Stomach (tissue), 8 donors: ENCODE measurements at regions not wholly inside any gene's neighbourhood (a gene's known extent, or its start where the extent isn't known, plus 50 kb on each side); places are given as distances from the start of the nearest gene placed in this dataset.

Experiments used
- DNase-seq, 2 donors: peaks; one replicate each; pipeline versions ENCODE4 v3.0.0 to v3.0.0-alpha.2; 2013 to 2019
- H3K27ac ChIP-seq, 5 donors: fragments of 200-600 bp in 4 of 5; sonication (generic) in 4 of 5; one replicate each; pipeline ENCODE4 v1.5.1; 2013 to 2019; ENCODE audit warnings: mild to moderate bottlenecking in 1 of 5, moderate library complexity in 1 of 5
- H3K27me3 ChIP-seq, 3 donors: fragments of 200-600 bp; sonication (generic); one replicate each; pipeline ENCODE4 v1.5.1; 2017 to 2019; ENCODE audit warnings: mixed run types in 1 of 3
- H3K36me3 ChIP-seq, 4 donors: fragments of 200-600 bp; sonication (generic); 1 replicate in 3 of 4; 2 replicates in 1 of 4; pipeline ENCODE4 v1.5.1; 2016 to 2019
- H3K4me1 ChIP-seq, 4 donors: fragments of 200-600 bp; sonication (generic); one replicate each; pipeline ENCODE4 v1.5.1; 2016 to 2019
- H3K4me3 ChIP-seq, 4 donors: fragments of 200-600 bp; sonication (generic) in 3 of 4; one replicate each; pipeline ENCODE4 v1.5.1; 2016 to 2019; ENCODE audit warnings: mild to moderate bottlenecking in 1 of 4
- H3K9me3 ChIP-seq, 4 donors: fragments of 200-600 bp; sonication (generic); one replicate each; pipeline ENCODE4 v1.5.1; 2016 to 2019
- EP300 ChIP-seq: sonication (generic); formaldehyde crosslinking; IDR thresholded peaks from one replicate; pipeline ENCODE4 v1.6.1; 2017; ENCODE audit warnings: antibody characterized with exemption
- POLR2A ChIP-seq, 4 donors: fragments of 450-650 bp; IDR thresholded peaks; one replicate each; pipeline ENCODE4 v1.6.1; 2016; ENCODE audit warnings: antibody characterized with exemption in 4 of 4, control low read depth in 2 of 4, mild to moderate bottlenecking in 1 of 4, moderate library complexity in 1 of 4
- POLR2AphosphoS5 ChIP-seq, 3 donors: sonication (generic); formaldehyde crosslinking; IDR thresholded peaks; one replicate each; pipeline ENCODE4 v1.6.1; 2016; ENCODE audit warnings: antibody characterized with exemption in 3 of 3
- WGBS, 5 donors: extraction: QIAGEN DNeasy Blood & Tissue Kit in 3 of 5; methylation state at CpG; one replicate each; pipeline versions ENCODE4 v1.1.5 to v1.1.7; 2013 to 2018; 5-methylcytosine and 5-hydroxymethylcytosine counted together
- intact Hi-C: fragments of 100-400 bp; cut with DNase I; formaldehyde crosslinking; loops from one replicate; pipeline ENCODE4 v1.15.1; 2023; ENCODE audit warnings: low total_unique reads
- TF ChIP-seq, protein P1 (sequence below), 7 experiments: fragments of 450-650 bp in 4 of 7; fragments of 200-600 bp in 3 of 7; sonication (generic) in 3 of 7; IDR thresholded peaks; one replicate each; pipeline ENCODE4 v1.5.1; 2016 to 2019; ENCODE audit warnings: antibody characterized with exemption in 7 of 7, control low read depth in 2 of 7, mild to moderate bottlenecking in 1 of 7
- donor health status: healthy with polysubstance abuse.
- donor health status: Bipolar disorder and iron deficiency.
- donor health status: healthy.

GRCh38 chr7:18200266-18200665, 172.6 kb upstream of the PRPS1L1 start:
- H3K9me3 ChIP-seq = no peaks in the 10 kb centered on the region
- no peak overlapping the region for H3K4me3 ChIP-seq
- DNase-seq = no peak
- H3K36me3 ChIP-seq = no peaks in the 10 kb centered on the region
- 55 to 82% (median 72%) methylated on average over 4 of the region's 4 CpGs for WGBS, 5 donors
- intact Hi-C loops = no loop called here
- peaks cover 0 to 26% (median 0%) of the 10 kb centered on the region in 4 donors for H3K4me1 ChIP-seq
- no peak overlapping the region for H3K27ac ChIP-seq
- H3K27me3 ChIP-seq = no peaks in the 10 kb centered on the region
- no peak for TF ChIP-seq EP300
- TF ChIP-seq, protein P1, sequence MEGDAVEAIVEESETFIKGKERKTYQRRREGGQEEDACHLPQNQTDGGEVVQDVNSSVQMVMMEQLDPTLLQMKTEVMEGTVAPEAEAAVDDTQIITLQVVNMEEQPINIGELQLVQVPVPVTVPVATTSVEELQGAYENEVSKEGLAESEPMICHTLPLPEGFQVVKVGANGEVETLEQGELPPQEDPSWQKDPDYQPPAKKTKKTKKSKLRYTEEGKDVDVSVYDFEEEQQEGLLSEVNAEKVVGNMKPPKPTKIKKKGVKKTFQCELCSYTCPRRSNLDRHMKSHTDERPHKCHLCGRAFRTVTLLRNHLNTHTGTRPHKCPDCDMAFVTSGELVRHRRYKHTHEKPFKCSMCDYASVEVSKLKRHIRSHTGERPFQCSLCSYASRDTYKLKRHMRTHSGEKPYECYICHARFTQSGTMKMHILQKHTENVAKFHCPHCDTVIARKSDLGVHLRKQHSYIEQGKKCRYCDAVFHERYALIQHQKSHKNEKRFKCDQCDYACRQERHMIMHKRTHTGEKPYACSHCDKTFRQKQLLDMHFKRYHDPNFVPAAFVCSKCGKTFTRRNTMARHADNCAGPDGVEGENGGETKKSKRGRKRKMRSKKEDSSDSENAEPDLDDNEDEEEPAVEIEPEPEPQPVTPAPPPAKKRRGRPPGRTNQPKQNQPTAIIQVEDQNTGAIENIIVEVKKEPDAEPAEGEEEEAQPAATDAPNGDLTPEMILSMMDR (IDR thresholded peaks at IDR 0.05) = no peak
- TF ChIP-seq POLR2A (IDR thresholded peaks at IDR 0.05) = no peak
- no peak for TF ChIP-seq POLR2AphosphoS5 (IDR thresholded peaks at IDR 0.05)

DNA sequence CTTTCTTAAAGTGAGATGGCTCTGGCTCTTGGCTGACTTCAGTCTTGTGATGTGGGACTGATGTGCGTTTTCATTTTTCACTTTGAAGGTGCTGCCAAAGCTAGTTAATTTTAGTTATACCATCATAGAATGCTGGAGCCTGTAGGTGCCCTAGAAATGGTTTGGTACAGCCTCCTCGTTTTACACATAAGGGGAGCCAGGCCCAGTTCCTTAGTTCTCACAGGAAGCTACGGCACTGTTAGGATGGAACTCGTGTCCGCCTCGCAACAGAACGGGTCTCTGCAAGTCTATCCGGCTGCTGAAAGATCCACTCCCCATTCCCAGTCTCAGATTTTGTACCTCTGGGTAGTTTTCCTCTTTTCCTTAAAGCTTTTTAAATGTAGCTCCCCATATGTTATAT, 173.2 kb upstream of the PRPS1L1 start:
- Histone ChIP-seq H3K4me3 (no peak overlapping the region), H3K27me3 (no peaks in the 10 kb centered on the region), H3K4me1 (peaks cover 0 to 26% (median 0%) of the 10 kb centered on the region in 4 donors), H3K9me3 (no peaks in the 10 kb centered on the region), H3K27ac (peak overlapping the region in 1 of 5 donors; percentile 11), H3K36me3 (no peaks in the 10 kb centered on the region)
- WGBS, 5 donors = 87 to 95% (median 90%) methylated on average over 8 of the region's 8 CpGs
- no peak for DNase-seq
- intact Hi-C loops = no loop called here
- TF ChIP-seq, protein P1 (IDR thresholded peaks at IDR 0.05) = no peak
- no peak for TF ChIP-seq POLR2AphosphoS5 (IDR thresholded peaks at IDR 0.05)
- no peak for TF ChIP-seq EP300
- TF ChIP-seq POLR2A (IDR thresholded peaks at IDR 0.05) = no peak

- intact Hi-C loops = no loop called here
- Histone ChIP-seq H3K9me3 (no peaks in the 10 kb centered on the region), H3K36me3 (no peaks in the 10 kb centered on the region), H3K4me3 (no peak overlapping the region), H3K27me3 (no peaks in the 10 kb centered on the region), H3K4me1 (peaks cover 0 to 26% (median 0%) of the 10 kb centered on the region in 4 donors), H3K27ac (peak overlapping the region in 1 of 5 donors; percentile 11)
- no peak for DNase-seq
- no peak for TF ChIP-seq EP300
- TF ChIP-seq, protein P1 (IDR thresholded peaks at IDR 0.05) = no peak
These were observed 173.7 kb upstream of the PRPS1L1 start for GRCh38 chr7:18201350-18201749.

DNA sequence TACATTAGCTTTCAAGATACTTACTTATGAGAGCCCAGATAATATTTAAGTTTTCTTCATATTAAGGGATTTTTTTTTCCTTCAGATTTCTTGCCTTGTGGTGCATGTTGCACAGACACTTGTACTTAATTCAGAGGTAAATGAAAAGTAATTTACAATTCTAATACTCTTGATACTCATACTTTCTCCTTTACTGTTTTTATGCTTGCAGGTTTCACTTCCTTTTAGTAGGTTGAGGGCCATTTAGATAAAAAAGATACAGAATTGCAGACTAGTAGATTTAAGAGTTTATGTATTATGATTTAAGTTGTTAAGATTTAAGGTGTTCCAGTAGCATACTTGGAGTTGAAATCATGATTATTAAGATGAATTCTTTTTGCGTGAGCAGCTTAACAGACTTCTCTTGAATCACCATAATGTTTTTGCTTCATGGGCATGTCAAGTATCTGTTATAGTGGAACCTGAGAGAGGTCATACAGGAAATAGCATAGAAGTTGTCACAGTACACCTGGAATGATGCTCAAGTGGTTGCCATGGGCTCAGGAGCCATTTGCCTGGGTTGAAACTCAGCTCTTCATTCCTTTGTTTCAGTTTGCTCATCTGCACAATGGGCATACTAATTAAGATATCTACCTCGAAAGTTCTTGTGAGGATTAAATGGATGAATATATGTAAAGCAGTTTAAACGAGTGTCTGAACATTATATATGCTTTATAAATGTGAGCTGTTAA, 174.8 kb upstream of the PRPS1L1 start:
- Histone ChIP-seq H3K27me3 (no peaks in the 10 kb centered on the region), H3K27ac (no peak overlapping the region), H3K36me3 (no peaks in the 10 kb centered on the region), H3K9me3 (no peaks in the 10 kb centered on the region), H3K4me3 (no peak overlapping the region), H3K4me1 (peaks cover 0 to 26% (median 0%) of the 10 kb centered on the region in 4 donors)
- WGBS, 5 donors = 90 to 93% (median 92%) methylated on average over 3 of the region's 3 CpGs
- DNase-seq = no peak
- TF ChIP-seq EP300 (no peak), POLR2A (IDR thresholded peaks at IDR 0.05) (no peak), POLR2AphosphoS5 (IDR thresholded peaks at IDR 0.05) (no peak)
- TF ChIP-seq, protein P1 (IDR thresholded peaks at IDR 0.05) = no peak
- intact Hi-C loops = no loop called here
